ENCODE measurements at regions not wholly inside any gene's neighbourhood (a gene's known extent, or its start where the extent isn't known, plus 50 kb on each side); places are given as distances from the start of the nearest gene placed in this dataset.

GRCh38 chr12:24087294-24087693 is 137.8 kb upstream of the SOX5 start:
- Histone ChIP-seq H2BK15ac (ENCODE audit: low read depth, low read length) (no peak overlapping the region), H2BK20ac (ENCODE audit: low read depth, low read length) (no peak overlapping the region), H3K36me3 (ENCODE audit: control insufficient read depth, insufficient read depth, low read length) (no peaks in the 10 kb centered on the region), H3K9ac (ENCODE audit: low read depth, low read length) (no peak overlapping the region), H2BK5ac (ENCODE audit: low read depth, low read length, poor library complexity, severe bottlenecking) (no peak overlapping the region), H3K9me3 (ENCODE audit: control insufficient read depth, insufficient read depth, low read length) (no peaks in the 10 kb centered on the region), H3K4me2 (ENCODE audit: low read depth, low read length) (no peak overlapping the region), H2AFZ (replicated peaks; ENCODE audit: low read length, poor library complexity) (no peak overlapping the region), H4K20me1 (ENCODE audit: insufficient read depth, low read length) (no peaks in the 10 kb centered on the region), H2AK9ac (replicated peaks; ENCODE audit: low read depth, low read length, poor library complexity) (no peak overlapping the region), H3K4ac (ENCODE audit: low read depth, low read length) (no peak overlapping the region), H3K4me1 (ENCODE audit: control insufficient read depth, insufficient read depth, low read length) (peaks cover 2% of the 10 kb centered on the region), H3K27ac (ENCODE audit: insufficient read depth, low read length) (no peak overlapping the region), H3K9me1 (ENCODE audit: insufficient read depth, low read length) (peaks cover 6% of the 10 kb centered on the region; the same call in 1 of the 2 replicates), H3K14ac (replicated peaks; ENCODE audit: low read depth, low read length) (no peak overlapping the region), H3K27me3 (ENCODE audit: control insufficient read depth, insufficient read depth, low read length) (no peaks in the 10 kb centered on the region), H2AK5ac (ENCODE audit: low read depth, low read length) (no peak overlapping the region), H4K91ac (ENCODE audit: insufficient read depth, low read depth, low read length) (no peak overlapping the region), H3K4me3 (ENCODE audit: insufficient read depth, low read depth, low read length) (no peak overlapping the region), H3K56ac (ENCODE audit: extremely low read depth, insufficient read depth, low read length) (no peak overlapping the region), H4K8ac (ENCODE audit: low read depth in 2 of 2, low read length in 2 of 2) (no peak overlapping the region), H3K18ac (ENCODE audit: low read depth, low read length) (no peak overlapping the region), H4K5ac (ENCODE audit: low read depth, low read length) (no peak overlapping the region), H3K79me1 (ENCODE audit: low read depth in 1 of 2, low read length in 2 of 2) (no peaks in the 10 kb centered on the region), H2BK120ac (ENCODE audit: low read depth, low read length) (no peak overlapping the region), H3K23ac (ENCODE audit: low read depth, low read length) (no peak overlapping the region)
- no TSS peak for BruUV-seq (replicated peaks)
- dilution Hi-C loops (cut with HindIII; ENCODE audit: low sequenced_read_pairs, unreplicated experiment): no loop called here
- ChIA-PET CTCF (no interaction called here), POLR2A (ENCODE audit: unreplicated experiment) (no interaction called here)
- TF ChIP-seq USF2 (IDR thresholded peaks at IDR 0.05; ENCODE audit: low read depth, low read length) (no peak), POLR2A (IDR thresholded peaks at IDR 0.05; ENCODE audit: low read depth, low read length) (no peak), CTCF (conservative IDR thresholded peaks at IDR 0.05; ENCODE audit: low read depth, low read length) (no peak), CEBPB (IDR thresholded peaks at IDR 0.05; ENCODE audit: low read depth, low read length) (no peak), MXI1 (IDR thresholded peaks at IDR 0.05; ENCODE audit: borderline replicate concordance, low read depth, low read length) (no peak), MAZ (IDR thresholded peaks at IDR 0.05; ENCODE audit: borderline replicate concordance, low read depth, low read length) (no peak), RCOR1 (IDR thresholded peaks at IDR 0.05; ENCODE audit: insufficient replicate concordance, low read length) (no peak), SMC3 (IDR thresholded peaks at IDR 0.05; ENCODE audit: low read depth, low read length) (no peak), FOS (IDR thresholded peaks at IDR 0.05; ENCODE audit: low read depth, low read length) (no peak), ELK1 (IDR thresholded peaks at IDR 0.05; ENCODE audit: borderline replicate concordance, low read depth, low read length) (no peak), RAD21 (IDR thresholded peaks at IDR 0.05; ENCODE audit: low read length) (no peak)
- in situ Hi-C loops (cut with MboI; ENCODE audit: low sequenced_read_pairs): no loop called here
- DNase-seq: no peak
- no peak for ATAC-seq (ENCODE audit: low read depth)
- intact Hi-C loops (cut with micrococcal nuclease): no loop called here
- no CpG with 5 or more reads among the region's 4 CpGs for WGBS, 2 experiments (ENCODE audit: extremely low coverage in 2 of 2, insufficient read length in 1 of 2)

All from IMR-90 (cell line).